Testis (tissue), 2 donors: ENCODE measurements at regions not wholly inside any gene's neighbourhood (a gene's known extent, or its start where the extent isn't known, plus 50 kb on each side); places are given as distances from the start of the nearest gene placed in this dataset.

Experiments
- CTCF ChIP-seq, 3 experiments: fragments of 450-650 bp in 2 of 3; fragments of 200-600 bp in 1 of 3; sonication (generic) in 1 of 3; IDR thresholded peaks; one replicate each; pipeline ENCODE4 v1.5.1; 2016 to 2019; ENCODE audit warnings: antibody characterized with exemption in 3 of 3, mild to moderate bottlenecking in 2 of 3, moderate library complexity in 1 of 3
- POLR2A ChIP-seq: fragments of 450-650 bp; IDR thresholded peaks from one replicate; pipeline ENCODE4 v1.6.1; 2017; ENCODE audit warnings: antibody characterized with exemption, mild to moderate bottlenecking, moderate library complexity

- TF ChIP-seq CTCF (IDR thresholded peaks at IDR 0.05) (no peak), POLR2A (no peak)
Measured at GRCh38 chr11:134464196-134464595, 52.2 kb upstream of the B3GAT1 start.
